HG03460 (cell line): ENCODE measurements at regions not wholly inside any gene's neighbourhood (a gene's known extent, or its start where the extent isn't known, plus 50 kb on each side); places are given as distances from the start of the nearest gene placed in this dataset.
"Not testable (repeated sequence)": the region's sequence is repeated elsewhere in the genome, so short reads cannot be mapped to it uniquely, and the experiment has no call there.

Source experiments
- ATAC-seq: cut with Tn5 transposase; IDR thresholded peaks from one replicate; pipeline ENCODE4 v1.9.1; 2021; ENCODE audit not compliant: unreplicated experiment

- no peak for ATAC-seq
Measured at GRCh38 chr12:131408036-131408365, 302.9 kb upstream of the SFSWAP start.

- no peak for ATAC-seq
Measured at GRCh38 chr12:131408484-131408883, 302.4 kb upstream of the SFSWAP start.

DNA sequence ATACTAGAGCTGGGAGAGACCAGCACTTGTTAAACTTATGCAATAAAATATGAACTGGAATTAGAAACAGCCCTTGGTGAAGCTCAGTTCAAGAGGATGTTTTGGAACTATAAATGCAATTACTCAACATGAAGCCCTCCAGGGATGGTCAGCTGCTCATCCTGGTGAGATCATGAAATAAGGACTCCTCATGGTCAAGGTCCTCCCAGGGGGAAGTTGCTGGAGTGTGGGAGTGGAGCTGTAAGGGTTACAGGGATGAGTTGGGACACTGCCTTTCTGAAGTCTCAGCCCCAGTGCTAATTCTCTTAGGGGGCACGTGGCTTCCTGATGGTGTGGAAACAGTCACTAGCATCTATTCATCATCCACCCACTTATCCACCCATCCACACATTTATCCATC, 301.7 kb upstream of the SFSWAP start:
- ATAC-seq = no peak

GRCh38 chr12:131411827-131412226, 299.1 kb upstream of the SFSWAP start:
- ATAC-seq = not testable (repeated sequence)

DNA sequence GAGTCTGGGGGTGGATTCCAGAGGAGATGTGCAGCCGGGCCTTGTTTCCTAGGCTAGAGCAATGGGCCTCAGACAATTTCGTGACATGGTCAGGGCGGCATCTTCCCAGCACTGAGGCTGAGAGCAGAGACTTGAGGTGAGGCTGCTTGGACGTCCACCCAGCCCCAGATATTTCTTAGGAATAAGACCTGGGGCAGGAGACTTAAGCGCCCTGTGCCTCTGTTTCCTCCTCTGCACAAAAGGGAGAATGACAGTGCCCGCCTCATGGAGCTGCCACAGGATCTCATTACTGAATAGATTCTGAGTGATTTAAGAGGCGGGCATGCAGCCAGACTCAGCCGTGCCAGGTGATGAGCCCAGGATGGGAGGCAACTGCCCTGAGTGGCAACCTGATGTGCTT, 297.9 kb upstream of the SFSWAP start:
- ATAC-seq = no peak

- ATAC-seq = no peak
Measured at GRCh38 chr12:131413471-131413870, 297.4 kb upstream of the SFSWAP start.

DNA sequence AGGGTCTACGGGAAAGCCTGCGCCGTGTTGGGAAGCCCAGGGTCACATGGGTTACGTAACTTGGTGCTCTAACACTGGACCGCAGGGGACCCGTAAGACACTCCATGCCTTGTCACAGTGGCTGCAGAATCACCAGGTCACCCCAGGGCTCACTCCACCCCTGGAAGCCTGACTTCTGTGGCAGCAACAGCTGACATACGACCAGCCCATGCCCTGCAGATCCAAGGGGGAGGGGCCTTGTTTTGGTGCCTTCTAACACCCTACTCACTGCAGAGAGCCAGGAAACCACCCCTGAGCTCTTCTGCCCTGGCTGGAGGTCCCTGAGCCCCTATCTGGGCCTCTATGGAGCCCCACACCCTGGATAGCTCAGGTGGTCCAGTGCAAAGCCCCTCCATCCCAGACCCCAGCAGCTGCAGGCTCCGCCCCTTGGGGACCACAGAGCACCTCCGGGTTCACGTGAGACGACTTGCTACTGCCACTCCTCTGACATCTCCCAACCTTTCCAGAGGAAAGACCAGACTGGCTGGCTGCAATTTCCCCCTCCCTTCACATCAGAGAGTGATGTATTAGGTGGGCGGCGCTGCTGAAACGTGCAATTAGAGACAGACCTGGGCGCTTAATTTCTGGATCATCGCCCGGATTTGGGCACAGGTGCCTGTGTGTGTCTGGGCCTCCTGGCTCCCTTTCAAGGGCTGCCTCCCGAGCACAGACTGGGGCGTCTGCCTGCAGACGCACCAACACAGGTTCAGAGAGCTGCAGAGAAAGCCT, 296.6 kb upstream of the SFSWAP start:
- not testable (repeated sequence) for ATAC-seq

GRCh38 chr12:131415781-131416180, 295.1 kb upstream of the SFSWAP start:
- ATAC-seq = no peak

DNA sequence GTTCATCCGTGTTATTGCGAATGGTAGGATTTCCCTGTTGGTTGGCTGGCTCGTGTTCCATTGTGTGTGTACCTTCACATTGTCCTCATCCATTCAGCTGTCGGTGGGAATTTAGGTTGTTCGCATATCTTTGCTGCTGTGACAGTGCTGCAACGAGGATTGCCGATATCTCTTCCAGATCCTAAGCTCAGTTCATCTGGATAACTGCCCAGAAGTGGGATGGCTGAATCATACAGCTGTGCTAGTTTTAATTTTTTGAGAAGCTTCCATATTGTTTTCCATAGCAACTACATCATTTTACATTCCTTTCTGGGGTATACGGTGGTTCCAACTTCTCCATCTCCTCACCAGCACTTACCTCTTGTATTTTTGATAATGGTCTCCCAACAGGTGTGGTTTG, 292.8 kb upstream of the SFSWAP start:
- ATAC-seq = no peak

GRCh38 chr12:131418884-131419283, 292.0 kb upstream of the SFSWAP start:
- ATAC-seq = no peak

DNA sequence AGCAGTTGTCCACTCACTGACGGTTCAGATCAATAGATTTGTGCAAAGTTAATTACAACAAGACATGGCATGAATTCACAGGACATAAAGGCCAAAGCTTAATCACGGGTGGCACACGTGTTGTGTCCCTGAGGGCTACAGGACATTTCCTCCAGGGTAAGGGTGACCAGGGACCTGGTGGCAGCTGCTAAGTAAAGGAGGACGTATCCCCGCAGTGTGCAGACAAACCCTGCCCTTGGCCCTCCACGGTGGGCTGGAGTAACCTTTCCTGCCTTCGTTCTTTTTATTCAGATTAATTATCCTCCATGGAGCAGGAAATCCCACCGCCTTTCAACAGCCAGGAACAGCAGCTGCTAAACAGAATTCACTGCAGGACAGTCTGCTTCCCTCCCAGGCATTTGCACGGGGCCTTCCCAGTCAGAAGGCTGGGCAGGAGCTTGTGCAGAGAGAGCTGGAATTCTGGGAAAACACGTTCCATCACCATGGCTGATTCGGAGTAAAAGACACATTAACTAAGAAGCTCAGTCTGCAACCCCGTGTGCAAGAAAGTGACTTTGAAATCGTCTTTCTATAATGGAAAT, 289.9 kb upstream of the SFSWAP start:
- ATAC-seq = no peak

GRCh38 chr12:131421509-131422186, 289.2 kb upstream of the SFSWAP start:
- no peak for ATAC-seq

DNA sequence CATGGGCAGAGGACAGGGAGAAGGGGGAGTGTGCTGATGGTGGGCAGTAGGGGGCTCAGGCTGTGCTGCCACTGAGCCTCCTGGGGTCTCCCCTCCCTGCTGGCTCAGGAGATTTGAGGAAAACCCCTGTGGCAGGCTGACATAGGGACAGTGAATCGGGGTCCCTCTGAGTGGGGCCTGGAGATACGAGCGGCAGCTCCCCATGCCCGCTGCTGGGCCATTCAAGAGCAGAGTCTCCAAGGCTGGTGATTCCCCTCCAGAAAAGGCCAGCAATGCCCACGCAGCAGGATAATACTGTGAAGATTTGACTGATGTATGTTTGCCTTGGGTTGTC, 288.7 kb upstream of the SFSWAP start:
- ATAC-seq = no peak

- ATAC-seq = no peak
Measured at GRCh38 chr12:131422744-131423143, 288.1 kb upstream of the SFSWAP start.

GRCh38 chr12:131424270-131424669, 286.6 kb upstream of the SFSWAP start:
- no peak for ATAC-seq

GRCh38 chr12:131425112-131426075, 285.5 kb upstream of the SFSWAP start:
- no peak for ATAC-seq

- ATAC-seq = no peak
Measured at GRCh38 chr12:131428091-131428685, 282.7 kb upstream of the SFSWAP start.

- not testable (repeated sequence) for ATAC-seq
Measured at GRCh38 chr12:131429221-131429620, 281.7 kb upstream of the SFSWAP start.

- ATAC-seq = not testable (repeated sequence)
Measured at GRCh38 chr12:131429697-131430096, 281.2 kb upstream of the SFSWAP start.

- ATAC-seq = no peak
Measured at GRCh38 chr12:131430158-131430742, 280.6 kb upstream of the SFSWAP start.
